Peyer's patch (tissue), 4 donors: ENCODE measurements at regions not wholly inside any gene's neighbourhood (a gene's known extent, or its start where the extent isn't known, plus 50 kb on each side); places are given as distances from the start of the nearest gene placed in this dataset.
A peak's percentile ranks its signal among the peaks of the same experiment; 100 is the strongest.

Source experiments
- DNase-seq, 3 donors: peaks; one replicate each; pipeline ENCODE4 v3.0.0-alpha.2; 2017 to 2019
- H3K27ac ChIP-seq, 4 donors: fragments of 200-600 bp; sonication (generic); one replicate each; pipeline ENCODE4 v1.5.1; 2016 to 2019
- H3K27me3 ChIP-seq, 2 donors: fragments of 200-600 bp; sonication (generic); one replicate each; pipeline ENCODE4 v1.5.1; 2019
- H3K36me3 ChIP-seq, 3 donors: fragments of 200-600 bp; sonication (generic); one replicate each; pipeline ENCODE4 v1.5.1; 2016 to 2019
- H3K4me1 ChIP-seq, 4 donors: fragments of 200-600 bp; sonication (generic); one replicate each; pipeline ENCODE4 v1.5.1; 2016 to 2019
- H3K4me3 ChIP-seq, 4 donors: fragments of 200-600 bp; sonication (generic); 1 replicate in 3 of 4; 2 replicates in 1 of 4; pipeline ENCODE4 v1.5.1; 2016 to 2019; ENCODE audit warnings: mild to moderate bottlenecking in 1 of 4
- H3K9me3 ChIP-seq, 4 donors: fragments of 200-600 bp; sonication (generic); one replicate each; pipeline ENCODE4 v1.5.1; 2016 to 2019; ENCODE audit warnings: mild to moderate bottlenecking in 1 of 4
- CTCF ChIP-seq, 6 experiments: fragments of 450-650 bp in 4 of 6; fragments of 200-600 bp in 2 of 6; sonication (generic) in 1 of 6; IDR thresholded peaks; one replicate each; pipeline ENCODE4 v1.5.1; 2017 to 2019; ENCODE audit warnings: antibody characterized with exemption in 6 of 6, mild to moderate bottlenecking in 3 of 6, moderate library complexity in 1 of 6
- POLR2A ChIP-seq, 2 donors: fragments of 450-650 bp; IDR thresholded peaks; one replicate each; pipeline ENCODE4 v1.5.1; 2017; ENCODE audit warnings: antibody characterized with exemption in 2 of 2, mild to moderate bottlenecking in 2 of 2, moderate library complexity in 2 of 2

DNA sequence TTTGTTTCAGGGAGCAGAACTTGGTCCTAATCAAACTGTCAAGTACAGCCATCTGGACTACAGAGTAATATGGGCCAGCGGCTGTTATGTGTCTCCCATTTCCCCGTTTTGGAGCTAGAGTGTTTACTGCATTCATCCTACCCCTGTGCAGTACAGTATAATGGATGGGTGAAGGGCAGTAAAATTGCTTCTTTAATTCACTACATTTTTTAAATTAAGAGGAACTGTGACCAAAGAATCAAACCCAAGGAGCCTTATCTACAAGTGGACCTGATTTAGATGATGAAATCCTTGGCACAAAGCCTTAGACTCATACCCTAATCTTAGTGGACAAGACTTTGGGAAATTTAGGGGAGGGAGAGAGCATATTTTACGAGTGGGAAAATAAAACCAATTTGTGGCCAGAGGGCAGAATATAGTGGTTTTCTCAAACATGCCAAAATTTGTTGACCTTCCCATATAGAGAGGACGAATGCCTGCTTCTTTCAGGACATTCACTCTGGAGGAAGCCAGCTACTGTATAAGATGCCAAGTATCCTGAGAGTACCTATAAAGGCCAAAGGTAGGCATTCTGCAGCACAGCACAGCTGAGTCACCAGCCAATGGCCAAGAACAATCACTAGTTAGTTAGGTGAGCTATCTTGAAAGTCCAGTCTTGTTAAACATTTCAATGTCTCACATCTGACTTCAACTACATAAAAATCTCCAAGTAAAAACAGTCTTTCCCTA, 253.8 kb upstream of the KCNIP4 start:
- H3K4me3 ChIP-seq = no peak overlapping the region
- H3K36me3 ChIP-seq = no peaks in the 10 kb centered on the region
- no peaks in the 10 kb centered on the region for H3K9me3 ChIP-seq
- peak in 2 of 3 donors; percentile 53 to 78 for DNase-seq
- TF ChIP-seq CTCF (IDR thresholded peaks at IDR 0.05) = no peak
- no peak for TF ChIP-seq POLR2A (IDR thresholded peaks at IDR 0.05)
- H3K27ac ChIP-seq = peak overlapping the region in 1 of 4 donors; percentile 59
- peaks cover 0 to 4% (median 0%) of the 10 kb centered on the region in 4 donors for H3K4me1 ChIP-seq
- no peaks in the 10 kb centered on the region for H3K27me3 ChIP-seq

DNA sequence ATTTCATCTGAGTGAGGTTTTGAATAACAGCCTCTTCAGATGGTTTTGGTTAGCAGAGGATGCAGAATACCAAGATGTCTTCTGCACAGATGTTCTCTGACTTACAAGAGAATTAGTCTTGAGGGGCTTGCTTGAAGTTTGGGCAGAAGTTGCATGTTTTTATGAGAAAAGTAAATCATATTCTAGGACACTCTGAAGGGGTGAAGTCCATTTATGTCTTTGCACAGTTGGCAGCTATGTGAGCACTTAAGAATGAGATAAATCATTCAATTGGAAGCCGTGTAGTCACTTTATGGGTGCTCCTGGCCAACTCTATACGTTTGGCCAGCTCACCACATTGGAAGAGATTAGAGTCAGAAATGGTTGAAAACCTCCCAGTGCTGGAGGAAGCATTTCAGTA, 252.7 kb upstream of the KCNIP4 start:
- peaks cover 0 to 4% (median 0%) of the 10 kb centered on the region in 4 donors for H3K4me1 ChIP-seq
- no peak overlapping the region for H3K27ac ChIP-seq
- H3K9me3 ChIP-seq = no peaks in the 10 kb centered on the region
- H3K4me3 ChIP-seq = no peak overlapping the region
- H3K36me3 ChIP-seq = no peaks in the 10 kb centered on the region
- H3K27me3 ChIP-seq = no peaks in the 10 kb centered on the region
- DNase-seq = no peak
- TF ChIP-seq CTCF (IDR thresholded peaks at IDR 0.05) (no peak), POLR2A (IDR thresholded peaks at IDR 0.05) (no peak)

DNA sequence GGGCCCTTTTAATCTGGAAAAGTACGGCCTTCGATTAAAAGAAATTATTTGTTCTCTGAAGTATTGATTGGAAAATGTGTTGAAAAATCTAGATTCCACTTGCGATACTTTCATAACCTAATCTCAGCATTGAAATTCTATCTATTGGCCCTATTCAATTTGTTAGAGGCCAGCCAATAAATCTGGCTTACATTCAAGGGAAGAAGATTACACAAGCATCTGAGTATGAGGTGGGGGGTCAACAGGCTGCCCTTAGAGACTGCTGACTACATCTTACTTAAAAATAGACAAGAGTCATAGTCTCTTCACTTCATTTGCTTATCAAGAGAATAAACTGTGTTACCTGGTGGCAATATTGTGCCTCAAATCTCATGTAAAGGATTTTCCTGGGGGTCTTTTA, 248.0 kb upstream of the KCNIP4 start:
- Histone ChIP-seq H3K27me3 (no peaks in the 10 kb centered on the region), H3K4me1 (no peaks in the 10 kb centered on the region), H3K4me3 (no peak overlapping the region), H3K36me3 (no peaks in the 10 kb centered on the region), H3K27ac (no peak overlapping the region), H3K9me3 (no peaks in the 10 kb centered on the region)
- TF ChIP-seq CTCF (IDR thresholded peaks at IDR 0.05) (no peak), POLR2A (IDR thresholded peaks at IDR 0.05) (no peak)
- DNase-seq = no peak

DNA sequence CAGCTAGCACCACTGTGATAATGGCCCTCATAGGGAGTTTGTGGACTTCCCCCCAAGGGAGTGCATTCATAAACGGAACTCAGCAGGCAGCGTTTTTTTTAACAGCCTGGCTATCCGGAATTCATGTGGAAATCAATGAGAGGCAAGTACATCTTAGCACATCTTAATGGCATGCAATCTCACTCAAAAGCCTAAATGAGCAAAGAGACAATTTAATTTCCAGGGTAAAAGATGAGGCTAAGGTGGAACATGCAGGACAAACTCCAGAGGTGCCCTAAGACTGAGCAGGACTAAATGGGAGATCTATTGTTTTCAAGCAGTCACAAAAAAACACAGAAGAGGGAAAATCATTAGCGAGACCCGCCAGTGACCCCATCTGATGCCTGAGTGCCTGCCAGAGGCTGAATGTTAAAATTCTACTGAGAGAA, 243.5 kb upstream of the KCNIP4 start:
- no peak for TF ChIP-seq CTCF (IDR thresholded peaks at IDR 0.05)
- no peak for DNase-seq
- Histone ChIP-seq H3K27ac (no peak overlapping the region), H3K4me3 (no peak overlapping the region), H3K36me3 (no peaks in the 10 kb centered on the region), H3K9me3 (no peaks in the 10 kb centered on the region), H3K27me3 (no peaks in the 10 kb centered on the region), H3K4me1 (no peaks in the 10 kb centered on the region)

DNA sequence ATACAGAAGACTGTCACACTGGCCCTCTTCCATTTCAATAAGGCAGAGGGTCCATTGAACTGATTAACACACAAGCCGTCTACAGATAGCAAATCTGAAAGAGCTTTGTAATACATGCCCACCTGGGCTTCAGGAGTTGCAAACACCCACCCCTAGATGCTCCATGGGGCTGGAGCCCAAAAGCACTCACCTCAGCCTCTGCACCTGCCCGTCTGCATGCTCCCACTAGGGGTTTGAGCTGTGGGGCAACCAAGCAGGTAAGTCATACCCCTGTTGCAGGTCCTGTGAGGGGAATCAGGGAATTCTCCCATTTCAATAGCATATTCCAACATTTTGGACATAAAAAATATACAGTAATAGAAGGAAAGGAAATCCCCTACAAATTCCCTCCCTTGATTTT, 243.0 kb upstream of the KCNIP4 start:
- H3K4me1 ChIP-seq = no peaks in the 10 kb centered on the region
- no peak for TF ChIP-seq POLR2A (IDR thresholded peaks at IDR 0.05)
- H3K9me3 ChIP-seq = no peaks in the 10 kb centered on the region
- no peak for DNase-seq
- H3K36me3 ChIP-seq = no peaks in the 10 kb centered on the region
- H3K4me3 ChIP-seq = no peak overlapping the region
- H3K27me3 ChIP-seq = no peaks in the 10 kb centered on the region
- no peak overlapping the region for H3K27ac ChIP-seq

DNA sequence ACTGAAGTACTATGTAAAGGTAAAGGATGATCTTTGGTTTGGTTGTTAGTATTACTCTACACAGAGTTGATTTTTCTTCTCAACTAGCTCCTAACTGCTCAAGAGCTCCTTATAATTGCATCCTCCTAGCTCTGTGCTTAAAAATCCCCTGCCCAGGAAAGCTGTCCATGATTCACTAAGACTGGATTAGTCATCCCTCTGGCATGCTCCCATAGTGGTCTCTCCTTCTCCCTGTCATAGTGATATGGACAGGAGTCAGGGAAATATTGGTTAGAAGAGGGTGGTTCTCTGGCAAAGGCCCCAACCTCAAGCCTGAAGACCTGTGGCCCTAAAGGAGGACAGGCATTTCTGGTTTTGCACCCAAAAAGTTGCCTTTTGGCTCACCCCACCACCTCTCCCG, 242.3 kb upstream of the KCNIP4 start:
- no peak for DNase-seq
- TF ChIP-seq POLR2A (IDR thresholded peaks at IDR 0.05) (no peak), CTCF (IDR thresholded peaks at IDR 0.05) (no peak)
- no peak overlapping the region for H3K4me3 ChIP-seq

More for the DNA sequence above, 242.3 kb upstream of the KCNIP4 start:
- no peaks in the 10 kb centered on the region for H3K36me3 ChIP-seq
- H3K27me3 ChIP-seq = no peaks in the 10 kb centered on the region
- no peaks in the 10 kb centered on the region for H3K9me3 ChIP-seq
- no peak overlapping the region for H3K27ac ChIP-seq
- H3K4me1 ChIP-seq = no peaks in the 10 kb centered on the region
